ENCODE measurements at regions not wholly inside any gene's neighbourhood (a gene's known extent, or its start where the extent isn't known, plus 50 kb on each side); places are given as distances from the start of the nearest gene placed in this dataset.

- Histone ChIP-seq H3K14ac (ENCODE audit: low read length) (no peak overlapping the region), H3K4me1 (ENCODE audit: control insufficient read depth in 2 of 2, insufficient read depth in 1 of 2, low read depth in 1 of 2, low read length in 2 of 2) (no peaks in the 10 kb centered on the region), H4K91ac (ENCODE audit: low read depth, low read length, poor library complexity) (no peak overlapping the region), H3K9me3 (replicated peaks in 1 of 2; ENCODE audit: control insufficient read depth in 2 of 2, insufficient read depth in 1 of 2, low read depth in 1 of 2, low read length in 2 of 2) (no peaks in the 10 kb centered on the region), H2BK120ac (ENCODE audit: low read depth, low read length) (no peak overlapping the region), H2BK12ac (ENCODE audit: low read length) (no peak overlapping the region), H3K4me2 (ENCODE audit: insufficient read depth, low read length, poor library complexity, severe bottlenecking) (no peak overlapping the region), H3K18ac (ENCODE audit: low read length) (no peak overlapping the region), H3K9ac (ENCODE audit: low read depth, low read length, poor library complexity) (no peak overlapping the region), H3K4me3 (ENCODE audit: low read length in 2 of 2) (no peak overlapping the region), H3K27ac (replicated peaks; ENCODE audit: low read length) (no peak overlapping the region), H4K8ac (ENCODE audit: low read depth, low read length) (no peak overlapping the region), H2BK5ac (ENCODE audit: low read length) (no peak overlapping the region), H3K23ac (ENCODE audit: low read depth, low read length, poor library complexity) (no peak overlapping the region), H2BK15ac (ENCODE audit: low read length) (no peak overlapping the region), H3K4ac (ENCODE audit: low read length) (no peak overlapping the region), H3K27me3 (ENCODE audit: control insufficient read depth in 3 of 3, insufficient read depth in 3 of 3, low read depth in 1 of 3, low read length in 3 of 3) (peaks cover 0 to 3% (median 0%) of the 10 kb centered on the region in 3 experiments), H2AK5ac (ENCODE audit: low read depth, low read length) (no peak overlapping the region), H2AFZ (ENCODE audit: low read length) (no peak overlapping the region), H3K79me1 (ENCODE audit: low read depth, low read length) (no peaks in the 10 kb centered on the region), H3K36me3 (replicated peaks in 1 of 2; ENCODE audit: control insufficient read depth in 2 of 2, insufficient read depth in 2 of 2, low read length in 2 of 2) (no peaks in the 10 kb centered on the region)
- no CpG with 5 or more reads among the region's 5 CpGs for WGBS, 2 donors (ENCODE audit: extremely low coverage in 2 of 2, insufficient read length in 2 of 2, insufficient replicate concordance in 1 of 2)
- DNase-seq (ENCODE audit: low spot score), result no peak
Observed at GRCh38 chr2:198285216-198285615, 480.8 kb downstream of the PLCL1 start.

GRCh38 chr2:198283146-198283545 lies 478.8 kb downstream of the PLCL1 start:
- H4K8ac ChIP-seq (ENCODE audit: low read depth, low read length), result no peak overlapping the region
- no peaks in the 10 kb centered on the region for H3K79me1 ChIP-seq (ENCODE audit: low read depth, low read length)
- H3K4ac ChIP-seq (ENCODE audit: low read length), result no peak overlapping the region
- no peak for DNase-seq (ENCODE audit: low spot score)
- no peak overlapping the region for H3K4me2 ChIP-seq (ENCODE audit: insufficient read depth, low read length, poor library complexity, severe bottlenecking)
- H2AFZ ChIP-seq (ENCODE audit: low read length), result no peak overlapping the region
- H2BK120ac ChIP-seq (ENCODE audit: low read depth, low read length), result no peak overlapping the region
- no peak overlapping the region for H2BK5ac ChIP-seq (ENCODE audit: low read length)
- no peak overlapping the region for H3K4me3 ChIP-seq (ENCODE audit: low read length in 2 of 2)
- peaks cover 0 to 3% (median 0%) of the 10 kb centered on the region in 3 experiments for H3K27me3 ChIP-seq (ENCODE audit: control insufficient read depth in 3 of 3, insufficient read depth in 3 of 3, low read depth in 1 of 3, low read length in 3 of 3)
- H2BK12ac ChIP-seq (ENCODE audit: low read length), result no peak overlapping the region
- H3K4me1 ChIP-seq (ENCODE audit: control insufficient read depth in 2 of 2, insufficient read depth in 1 of 2, low read depth in 1 of 2, low read length in 2 of 2), result no peaks in the 10 kb centered on the region
- no peak overlapping the region for H3K23ac ChIP-seq (ENCODE audit: low read depth, low read length, poor library complexity)
- H4K91ac ChIP-seq (ENCODE audit: low read depth, low read length, poor library complexity), result no peak overlapping the region
- no peaks in the 10 kb centered on the region for H3K9me3 ChIP-seq (replicated peaks in 1 of 2; ENCODE audit: control insufficient read depth in 2 of 2, insufficient read depth in 1 of 2, low read depth in 1 of 2, low read length in 2 of 2)
- H3K9ac ChIP-seq (ENCODE audit: low read depth, low read length, poor library complexity), result no peak overlapping the region
- H3K27ac ChIP-seq (replicated peaks; ENCODE audit: low read length), result no peak overlapping the region
- H2AK5ac ChIP-seq (ENCODE audit: low read depth, low read length), result no peak overlapping the region
- H2BK15ac ChIP-seq (ENCODE audit: low read length), result no peak overlapping the region
- WGBS, 2 donors (ENCODE audit: extremely low coverage in 2 of 2, insufficient read length in 2 of 2, insufficient replicate concordance in 1 of 2), result no CpG with 5 or more reads among the region's 2 CpGs
- H3K14ac ChIP-seq (ENCODE audit: low read length), result no peak overlapping the region
- no peak overlapping the region for H3K18ac ChIP-seq (ENCODE audit: low read length)
- H3K36me3 ChIP-seq (replicated peaks in 1 of 2; ENCODE audit: control insufficient read depth in 2 of 2, insufficient read depth in 2 of 2, low read length in 2 of 2), result no peaks in the 10 kb centered on the region

- no peaks in the 10 kb centered on the region for H3K4me1 ChIP-seq (ENCODE audit: control insufficient read depth in 2 of 2, insufficient read depth in 1 of 2, low read depth in 1 of 2, low read length in 2 of 2)
- no peak overlapping the region for H3K14ac ChIP-seq (ENCODE audit: low read length)
- H2BK12ac ChIP-seq (ENCODE audit: low read length), result no peak overlapping the region
- H2AK5ac ChIP-seq (ENCODE audit: low read depth, low read length), result no peak overlapping the region
- H3K9me3 ChIP-seq (replicated peaks in 1 of 2; ENCODE audit: control insufficient read depth in 2 of 2, insufficient read depth in 1 of 2, low read depth in 1 of 2, low read length in 2 of 2), result no peaks in the 10 kb centered on the region
- no peak overlapping the region for H2BK5ac ChIP-seq (ENCODE audit: low read length)
- no peak overlapping the region for H3K27ac ChIP-seq (replicated peaks; ENCODE audit: low read length)
- no peak overlapping the region for H3K4me2 ChIP-seq (ENCODE audit: insufficient read depth, low read length, poor library complexity, severe bottlenecking)
- WGBS, 2 donors (ENCODE audit: extremely low coverage in 2 of 2, insufficient read length in 2 of 2, insufficient replicate concordance in 1 of 2), result no CpG with 5 or more reads among the region's 3 CpGs
- H2BK120ac ChIP-seq (ENCODE audit: low read depth, low read length), result no peak overlapping the region
- H3K4me3 ChIP-seq (ENCODE audit: low read length in 2 of 2), result no peak overlapping the region
- no peak overlapping the region for H3K23ac ChIP-seq (ENCODE audit: low read depth, low read length, poor library complexity)
- no peak overlapping the region for H3K9ac ChIP-seq (ENCODE audit: low read depth, low read length, poor library complexity)
- H2BK15ac ChIP-seq (ENCODE audit: low read length), result no peak overlapping the region
- no peak overlapping the region for H3K18ac ChIP-seq (ENCODE audit: low read length)
- DNase-seq (ENCODE audit: low spot score), result no peak
- H4K91ac ChIP-seq (ENCODE audit: low read depth, low read length, poor library complexity), result no peak overlapping the region
- no peaks in the 10 kb centered on the region for H3K79me1 ChIP-seq (ENCODE audit: low read depth, low read length)
- H3K27me3 ChIP-seq (ENCODE audit: control insufficient read depth in 3 of 3, insufficient read depth in 3 of 3, low read depth in 1 of 3, low read length in 3 of 3), result peaks cover 0 to 3% (median 0%) of the 10 kb centered on the region in 3 experiments
- H3K36me3 ChIP-seq (replicated peaks in 1 of 2; ENCODE audit: control insufficient read depth in 2 of 2, insufficient read depth in 2 of 2, low read length in 2 of 2), result no peaks in the 10 kb centered on the region
- H3K4ac ChIP-seq (ENCODE audit: low read length), result no peak overlapping the region
- no peak overlapping the region for H4K8ac ChIP-seq (ENCODE audit: low read depth, low read length)
- no peak overlapping the region for H2AFZ ChIP-seq (ENCODE audit: low read length)
Observed at GRCh38 chr2:198282061-198282460, 477.7 kb downstream of the PLCL1 start.

- no peak for DNase-seq (ENCODE audit: low spot score)
- Histone ChIP-seq H3K4me1 (ENCODE audit: control insufficient read depth in 2 of 2, insufficient read depth in 1 of 2, low read depth in 1 of 2, low read length in 2 of 2) (no peaks in the 10 kb centered on the region), H3K18ac (ENCODE audit: low read length) (no peak overlapping the region), H3K79me1 (ENCODE audit: low read depth, low read length) (no peaks in the 10 kb centered on the region), H2BK5ac (ENCODE audit: low read length) (no peak overlapping the region), H2BK12ac (ENCODE audit: low read length) (no peak overlapping the region), H3K27ac (replicated peaks; ENCODE audit: low read length) (no peak overlapping the region), H3K4me2 (ENCODE audit: insufficient read depth, low read length, poor library complexity, severe bottlenecking) (no peak overlapping the region), H3K36me3 (replicated peaks in 1 of 2; ENCODE audit: control insufficient read depth in 2 of 2, insufficient read depth in 2 of 2, low read length in 2 of 2) (no peaks in the 10 kb centered on the region), H2AFZ (ENCODE audit: low read length) (no peak overlapping the region), H3K9ac (ENCODE audit: low read depth, low read length, poor library complexity) (no peak overlapping the region), H3K9me3 (replicated peaks in 1 of 2; ENCODE audit: control insufficient read depth in 2 of 2, insufficient read depth in 1 of 2, low read depth in 1 of 2, low read length in 2 of 2) (no peaks in the 10 kb centered on the region), H2BK120ac (ENCODE audit: low read depth, low read length) (no peak overlapping the region), H4K8ac (ENCODE audit: low read depth, low read length) (no peak overlapping the region), H2BK15ac (ENCODE audit: low read length) (no peak overlapping the region), H3K4me3 (ENCODE audit: low read length in 2 of 2) (no peak overlapping the region), H4K91ac (ENCODE audit: low read depth, low read length, poor library complexity) (no peak overlapping the region), H3K14ac (ENCODE audit: low read length) (no peak overlapping the region), H3K23ac (ENCODE audit: low read depth, low read length, poor library complexity) (no peak overlapping the region), H3K27me3 (ENCODE audit: control insufficient read depth in 3 of 3, insufficient read depth in 3 of 3, low read depth in 1 of 3, low read length in 3 of 3) (peaks cover 0 to 3% (median 0%) of the 10 kb centered on the region in 3 experiments), H3K4ac (ENCODE audit: low read length) (no peak overlapping the region), H2AK5ac (ENCODE audit: low read depth, low read length) (no peak overlapping the region)
- WGBS, 2 donors (ENCODE audit: extremely low coverage in 2 of 2, insufficient read length in 2 of 2, insufficient replicate concordance in 1 of 2), result no CpG with 5 or more reads among the region's 2 CpGs
Observed at GRCh38 chr2:198280145-198280544, 475.8 kb downstream of the PLCL1 start.
